A673 (cell line): ENCODE measurements at regions not wholly inside any gene's neighbourhood (a gene's known extent, or its start where the extent isn't known, plus 50 kb on each side); places are given as distances from the start of the nearest gene placed in this dataset.
A peak's percentile ranks its signal among the peaks of the same experiment; 100 is the strongest.

Source experiments
- BruUV-seq: library from RNA; stranded (reverse); fragments of 400-500 nt; replicated peaks from 2 replicates; lab custom pipeline; 2021; lab: Mats Ljungman, UMichigan
- CTCF ChIA-PET: fragments of 300-600 bp; sonication (Branson Sonifier 250); formaldehyde crosslinking; loops from one replicate; lab custom pipeline; 2022; ENCODE audit warnings: antibody characterized with exemption; lab: Charles Lee
- POLR2A ChIA-PET: fragments of 300-600 bp; sonication (Branson Sonifier 250); formaldehyde crosslinking; loops from one replicate; lab custom pipeline; 2022; ENCODE audit warnings: antibody characterized with exemption; ENCODE audit not compliant: low non-redundant PET; lab: Charles Lee
- DNase-seq: peaks from one replicate; pipeline ENCODE4 v3.0.0-alpha.2; 2015; ENCODE audit warnings: low spot score
- H3K27ac ChIP-seq: fragments of 200-600 bp; sonication (generic); 2 replicates; pipeline ENCODE4 v1.5.1; 2016; ENCODE audit warnings: mixed run types, low read depth, mild to moderate bottlenecking, mixed read lengths, antibody characterized with exemption, low read length; ENCODE audit not compliant: poor library complexity, severe bottlenecking
- H3K27me3 ChIP-seq: fragments of 200-600 bp; sonication (generic); replicated peaks from 2 replicates; pipeline ENCODE4 v1.6.1; 2017; ENCODE audit warnings: mixed run types, low read depth, mild to moderate bottlenecking, mixed read lengths, antibody characterized with exemption, low read length; ENCODE audit not compliant: insufficient read depth, poor library complexity
- H3K36me3 ChIP-seq: fragments of 200-600 bp; sonication (generic); 2 replicates; pipeline ENCODE4 v1.6.1; 2016; ENCODE audit warnings: mixed run types, mild to moderate bottlenecking, mixed read lengths, antibody characterized with exemption, low read length; ENCODE audit not compliant: insufficient read depth, poor library complexity, severe bottlenecking
- H3K4me1 ChIP-seq: fragments of 200-600 bp; sonication (generic); 2 replicates; pipeline ENCODE4 v1.6.1; 2017; ENCODE audit warnings: mixed run types, mild to moderate bottlenecking, mixed read lengths, antibody characterized with exemption, low read length; ENCODE audit not compliant: insufficient read depth, poor library complexity, severe bottlenecking
- H3K4me3 ChIP-seq: fragments of 200-600 bp; sonication (generic); 2 replicates; pipeline ENCODE4 v1.5.1; 2016; ENCODE audit warnings: low read depth, mixed run types, mild to moderate bottlenecking, mixed read lengths, low read length; ENCODE audit not compliant: poor library complexity, severe bottlenecking
- H3K9me3 ChIP-seq: fragments of 200-600 bp; sonication (generic); 2 replicates; pipeline ENCODE4 v1.6.1; 2016; ENCODE audit warnings: mixed run types, low read depth, mild to moderate bottlenecking, mixed read lengths, antibody characterized with exemption, low read length; ENCODE audit not compliant: poor library complexity, severe bottlenecking
- EZH2 ChIP-seq: fragments of 200-600 bp; sonication (generic); IDR thresholded peaks from 2 replicates; pipeline ENCODE4 v1.6.1; 2017; ENCODE audit warnings: borderline replicate concordance, low read depth, mild to moderate bottlenecking, mixed read lengths, antibody characterized with exemption, low read length; ENCODE audit not compliant: poor library complexity, severe bottlenecking
- intact Hi-C: fragments of 100-400 bp; cut with micrococcal nuclease; formaldehyde crosslinking; loops from one replicate; pipeline ENCODE4 v1.10.0; 2022; ENCODE audit not compliant: unreplicated experiment
- TF ChIP-seq, protein P1 (sequence below): fragments of 300-800, 200-600 bp; sonication (generic); conservative IDR thresholded peaks from 2 replicates; pipeline ENCODE4 v1.5.1; 2017; ENCODE audit warnings: low read depth, mild to moderate bottlenecking, antibody characterized with exemption, low read length, moderate library complexity, mixed read lengths

DNA sequence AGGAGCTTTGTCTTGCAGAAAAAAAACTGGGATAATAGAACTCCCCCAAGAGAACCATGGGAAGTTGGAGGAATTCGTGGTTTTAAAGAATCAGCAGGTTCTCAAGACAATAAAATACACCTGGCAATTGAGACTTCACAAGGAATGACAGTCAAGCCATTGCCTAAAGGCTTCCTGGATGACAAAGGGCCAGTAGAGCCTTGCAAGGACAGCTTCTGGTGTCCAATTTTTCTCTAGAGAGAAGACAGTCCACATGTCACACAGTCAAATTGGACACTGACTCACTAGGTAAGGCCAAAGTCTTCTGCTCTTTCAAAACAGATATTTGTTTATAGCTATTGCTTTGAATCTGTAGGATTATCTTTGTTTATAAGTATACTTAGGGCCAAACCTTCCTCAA is 80.3 kb upstream of the BMP5 start:
- ChIA-PET CTCF (no interaction called here), POLR2A (no interaction called here)
- no TSS peak for BruUV-seq
- Histone ChIP-seq H3K4me1 (peaks cover 35% of the 10 kb centered on the region), H3K9me3 (no peaks in the 10 kb centered on the region), H3K27me3 (no peaks in the 10 kb centered on the region), H3K27ac (no peak overlapping the region), H3K4me3 (no peak overlapping the region), H3K36me3 (no peaks in the 10 kb centered on the region)
- TF ChIP-seq, protein P1, sequence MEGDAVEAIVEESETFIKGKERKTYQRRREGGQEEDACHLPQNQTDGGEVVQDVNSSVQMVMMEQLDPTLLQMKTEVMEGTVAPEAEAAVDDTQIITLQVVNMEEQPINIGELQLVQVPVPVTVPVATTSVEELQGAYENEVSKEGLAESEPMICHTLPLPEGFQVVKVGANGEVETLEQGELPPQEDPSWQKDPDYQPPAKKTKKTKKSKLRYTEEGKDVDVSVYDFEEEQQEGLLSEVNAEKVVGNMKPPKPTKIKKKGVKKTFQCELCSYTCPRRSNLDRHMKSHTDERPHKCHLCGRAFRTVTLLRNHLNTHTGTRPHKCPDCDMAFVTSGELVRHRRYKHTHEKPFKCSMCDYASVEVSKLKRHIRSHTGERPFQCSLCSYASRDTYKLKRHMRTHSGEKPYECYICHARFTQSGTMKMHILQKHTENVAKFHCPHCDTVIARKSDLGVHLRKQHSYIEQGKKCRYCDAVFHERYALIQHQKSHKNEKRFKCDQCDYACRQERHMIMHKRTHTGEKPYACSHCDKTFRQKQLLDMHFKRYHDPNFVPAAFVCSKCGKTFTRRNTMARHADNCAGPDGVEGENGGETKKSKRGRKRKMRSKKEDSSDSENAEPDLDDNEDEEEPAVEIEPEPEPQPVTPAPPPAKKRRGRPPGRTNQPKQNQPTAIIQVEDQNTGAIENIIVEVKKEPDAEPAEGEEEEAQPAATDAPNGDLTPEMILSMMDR: no peak
- no peak for TF ChIP-seq EZH2
- intact Hi-C loops: no loop called here
- no peak for DNase-seq

DNA sequence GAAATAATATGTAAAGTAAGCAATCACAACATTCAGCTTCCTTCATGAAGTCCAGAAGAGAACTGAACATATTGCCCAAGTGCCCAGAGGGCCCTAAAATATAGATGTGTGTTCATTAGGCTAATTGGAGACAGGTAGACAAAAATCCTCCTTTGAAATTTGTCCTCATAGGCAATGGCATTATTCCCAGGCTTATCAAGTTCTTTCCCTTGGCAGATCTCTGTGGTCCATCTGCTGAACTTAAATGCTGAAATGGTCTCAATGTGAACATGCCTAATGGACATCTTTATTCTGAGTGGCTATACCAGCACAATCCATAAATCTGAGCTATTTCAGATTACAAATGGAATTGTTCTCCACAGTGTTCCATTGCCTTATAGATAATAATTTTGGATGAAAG is 79.0 kb upstream of the BMP5 start:
- H3K4me3 ChIP-seq: no peak overlapping the region
- ChIA-PET POLR2A (no interaction called here), CTCF (no interaction called here)
- H3K27me3 ChIP-seq: no peaks in the 10 kb centered on the region
- no peaks in the 10 kb centered on the region for H3K36me3 ChIP-seq
- no peak for TF ChIP-seq EZH2
- TF ChIP-seq, protein P1: no peak
- BruUV-seq: no TSS peak
- intact Hi-C loops: loop anchor here (5.0 kb wide), 2 partner anchors 337 to 677 kb away; no protein-coding TSS in a partner anchor
- peaks cover 33% of the 10 kb centered on the region for H3K4me1 ChIP-seq
- no peak overlapping the region for H3K27ac ChIP-seq
- peaks cover 3% of the 10 kb centered on the region for H3K9me3 ChIP-seq
- no peak for DNase-seq

DNA sequence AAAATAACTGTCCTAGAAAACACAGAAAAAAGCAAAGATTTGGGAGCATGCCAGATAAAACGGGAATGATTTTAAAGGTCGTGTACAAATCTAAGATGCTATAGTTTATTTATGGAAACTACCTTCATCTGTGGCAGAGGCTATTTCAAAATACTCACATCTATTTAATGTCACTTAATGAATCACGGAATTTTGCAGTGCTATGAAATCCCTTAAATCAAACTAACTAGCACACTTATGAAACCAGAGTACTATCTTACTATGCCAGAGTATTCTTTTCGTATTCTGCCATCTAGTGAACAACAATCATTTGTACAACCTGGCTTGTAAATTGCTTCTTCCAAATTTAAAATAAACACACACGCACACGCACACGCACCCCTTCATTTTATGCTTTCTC is 77.9 kb upstream of the BMP5 start:
- intact Hi-C loops: loop anchor here (5.0 kb wide), 2 partner anchors 336 to 676 kb away; no protein-coding TSS in a partner anchor
- peaks cover 22% of the 10 kb centered on the region for H3K4me1 ChIP-seq
- BruUV-seq: no TSS peak
- peaks cover 3% of the 10 kb centered on the region for H3K9me3 ChIP-seq
- peak; percentile 60 for DNase-seq
- TF ChIP-seq, protein P1: peak; percentile 62
- TF ChIP-seq EZH2: no peak
- H3K27me3 ChIP-seq: no peaks in the 10 kb centered on the region
- ChIA-PET CTCF (no interaction called here), POLR2A (no interaction called here)
- no peaks in the 10 kb centered on the region for H3K36me3 ChIP-seq
- H3K4me3 ChIP-seq: peak overlapping the region; percentile 23
- no peak overlapping the region for H3K27ac ChIP-seq
